NCI-H1436 treated with DMSO at 0.1 percent for 48 hours (cell line): ENCODE measurements at regions not wholly inside any gene's neighbourhood (a gene's known extent, or its start where the extent isn't known, plus 50 kb on each side); places are given as distances from the start of the nearest gene placed in this dataset.

Experiments
- DNase-seq: peaks from one replicate; lab custom pipeline; 2025; lab: John Stamatoyannopoulos, UW

DNA sequence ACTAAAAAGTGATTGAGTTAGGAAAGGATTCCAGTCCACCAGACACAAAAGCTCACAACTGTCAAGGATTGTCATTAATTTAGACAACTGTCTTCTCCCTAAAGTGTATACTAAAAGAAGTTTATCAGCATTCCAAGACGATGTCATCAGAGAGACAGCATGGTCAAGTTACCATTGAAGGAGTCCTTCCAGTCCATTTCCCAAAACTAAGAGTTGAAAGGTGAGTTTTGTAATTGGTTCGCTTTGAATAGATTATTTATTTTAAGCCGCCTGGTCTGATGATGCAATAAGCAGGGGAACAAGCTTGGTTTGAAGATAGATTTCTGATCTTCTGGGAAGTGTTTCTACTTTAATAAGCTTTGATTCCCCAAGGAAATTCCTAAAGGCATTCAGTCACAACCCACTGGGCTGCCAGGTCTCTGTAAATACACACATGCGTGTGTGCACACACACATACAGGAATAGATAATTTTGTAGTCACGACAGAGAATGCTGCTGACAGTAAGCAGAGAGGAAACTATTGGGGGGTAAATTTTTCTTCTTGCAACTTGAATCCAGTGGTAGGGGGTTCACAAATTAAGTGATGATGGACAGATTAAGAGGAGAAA is 234.8 kb downstream of the PIK3R1 start:
- no peak for DNase-seq

DNA sequence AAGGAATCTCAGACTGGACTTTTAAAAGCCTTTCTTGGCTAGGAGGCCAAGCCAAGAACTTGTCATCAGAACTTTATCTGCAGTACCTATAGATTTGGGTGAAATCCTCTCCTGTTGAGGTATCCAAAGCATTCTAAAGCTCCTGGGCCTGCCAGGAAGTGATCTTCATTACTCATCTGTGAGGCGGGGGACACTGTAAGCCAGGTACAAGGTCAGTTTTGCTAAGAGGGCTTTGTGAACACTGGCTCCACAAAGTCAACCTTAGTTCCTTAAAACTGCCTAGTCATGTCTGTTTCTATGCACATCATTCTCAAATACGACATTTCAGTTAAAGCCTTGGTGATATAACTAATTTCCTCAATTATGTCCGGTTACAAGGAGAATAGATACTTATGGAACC is 236.7 kb downstream of the PIK3R1 start:
- DNase-seq, result no peak

DNA sequence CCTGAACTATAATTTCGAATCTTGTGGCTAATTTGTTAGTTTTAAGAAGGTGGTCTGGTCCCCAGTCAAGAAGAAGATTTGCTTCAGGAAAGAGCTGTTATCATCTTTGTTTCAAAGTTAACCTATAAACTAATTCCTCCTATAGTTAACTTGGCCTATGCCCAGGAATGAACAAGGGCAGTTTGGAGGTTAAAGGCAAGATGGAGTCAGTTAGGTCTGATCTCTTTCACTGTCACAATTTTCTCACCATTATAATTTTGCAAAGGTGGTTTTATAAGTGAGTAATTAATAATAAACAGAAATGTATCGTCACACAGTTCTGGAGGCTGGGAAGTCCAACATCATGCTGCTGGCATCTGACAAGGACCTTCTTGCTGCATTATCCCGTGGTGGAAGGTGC is 238.6 kb downstream of the PIK3R1 start:
- DNase-seq, result no peak

DNA sequence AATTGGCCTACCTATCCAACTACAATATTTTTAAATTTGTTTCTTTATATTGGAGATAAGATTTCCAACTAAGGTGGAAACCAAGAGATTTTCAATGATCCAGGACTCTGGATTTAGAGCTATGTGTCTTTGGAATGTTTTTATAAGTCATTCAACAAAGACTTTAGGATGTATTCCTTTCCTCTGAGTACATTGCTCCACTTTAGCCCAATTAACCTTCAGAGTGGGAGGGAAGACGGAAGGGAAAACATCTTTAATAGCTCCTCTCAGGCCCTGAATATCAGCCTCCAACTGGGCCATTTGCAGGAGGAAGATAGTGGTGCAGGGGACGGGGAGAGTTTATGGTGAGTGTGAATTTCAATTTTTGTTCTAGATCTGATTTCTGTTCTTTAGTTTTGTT is 239.2 kb downstream of the PIK3R1 start:
- DNase-seq, result no peak

DNA sequence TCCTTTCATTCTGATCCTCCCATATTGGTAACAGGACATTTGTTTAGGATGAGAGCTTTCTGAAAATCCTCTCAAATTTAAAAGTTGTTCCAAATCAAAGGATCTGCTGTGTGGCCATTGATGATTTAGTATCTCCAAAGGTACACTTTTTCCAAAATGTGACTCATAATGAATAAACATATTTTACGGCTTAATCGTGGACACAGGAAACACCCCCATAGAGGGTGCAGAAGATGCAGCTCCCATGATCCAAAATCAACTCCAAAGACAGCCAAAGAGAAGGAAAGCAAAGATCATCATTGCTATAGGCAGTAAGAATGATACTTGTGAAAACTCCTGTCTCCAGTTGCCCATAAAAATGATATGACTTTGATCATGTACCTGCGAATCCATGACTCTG is 239.7 kb downstream of the PIK3R1 start:
- DNase-seq, result no peak

DNA sequence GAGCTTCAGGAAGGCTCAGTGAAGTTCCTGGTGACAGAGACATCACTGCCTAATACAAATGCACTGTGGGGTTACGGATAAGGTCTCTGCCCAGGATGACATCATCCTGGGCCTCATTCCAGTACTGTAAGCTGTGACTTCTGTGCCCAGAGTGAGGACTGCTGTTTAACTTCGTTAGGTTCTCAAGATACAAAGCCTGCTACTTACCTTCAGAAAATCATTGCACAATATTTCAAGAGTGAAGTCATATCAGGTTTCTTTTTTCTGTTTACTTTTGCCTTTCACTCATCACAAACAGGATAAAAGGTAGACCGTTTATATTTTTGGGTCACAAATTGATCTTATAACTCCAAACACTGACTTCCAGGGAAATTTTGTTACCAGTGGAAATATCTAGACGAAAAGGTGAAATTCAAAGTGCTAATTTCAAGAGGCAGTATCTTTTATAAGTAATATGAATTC is 241.2 kb downstream of the PIK3R1 start:
- DNase-seq, result no peak

DNA sequence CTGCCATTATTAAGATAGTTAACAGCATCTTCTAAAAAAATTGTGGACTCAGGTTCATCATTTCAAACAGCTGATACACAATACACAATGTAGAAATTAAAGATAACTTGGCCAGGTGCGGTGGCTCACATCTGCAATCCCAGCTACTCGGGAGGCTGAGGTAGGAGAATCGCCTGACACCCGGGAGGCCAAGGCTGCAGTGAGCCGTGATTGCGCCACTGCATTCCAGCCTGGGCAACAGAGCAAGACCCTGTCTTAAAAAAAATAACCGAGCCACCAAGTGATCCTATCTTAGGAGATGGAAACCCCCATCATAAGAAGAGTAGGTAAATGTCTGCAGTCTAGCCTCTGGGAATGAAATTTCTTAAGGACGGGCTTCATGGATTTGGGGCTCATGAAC is 241.7 kb downstream of the PIK3R1 start:
- no peak for DNase-seq

DNA sequence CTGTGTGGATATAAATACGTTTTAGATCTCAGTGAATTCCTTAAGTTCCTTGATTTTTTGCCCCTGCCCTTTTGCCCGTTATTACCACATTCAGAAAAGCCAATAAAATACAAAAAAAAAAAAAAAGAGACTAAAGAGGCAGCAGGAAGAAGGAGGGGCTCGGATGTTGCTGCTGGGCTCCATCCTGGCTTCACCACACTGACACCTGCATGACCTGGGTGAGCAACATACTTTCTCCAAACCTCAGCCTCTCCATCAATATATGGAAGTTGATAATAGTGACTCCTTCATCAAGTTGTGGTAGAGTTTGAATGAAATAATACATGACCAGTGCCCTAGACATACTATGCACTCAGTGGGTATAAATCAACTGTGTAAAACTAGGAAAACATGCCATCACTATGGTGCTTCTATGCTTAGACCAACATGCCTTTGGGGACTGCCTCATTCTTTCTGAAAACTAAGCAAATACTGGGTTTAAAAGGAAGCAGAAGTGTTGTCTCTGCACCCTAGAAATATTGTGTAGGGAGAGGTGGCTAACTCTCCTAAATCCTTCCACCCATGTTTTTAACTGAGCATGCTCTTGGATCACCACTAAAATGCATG is 243.0 kb downstream of the PIK3R1 start:
- DNase-seq, result no peak

DNA sequence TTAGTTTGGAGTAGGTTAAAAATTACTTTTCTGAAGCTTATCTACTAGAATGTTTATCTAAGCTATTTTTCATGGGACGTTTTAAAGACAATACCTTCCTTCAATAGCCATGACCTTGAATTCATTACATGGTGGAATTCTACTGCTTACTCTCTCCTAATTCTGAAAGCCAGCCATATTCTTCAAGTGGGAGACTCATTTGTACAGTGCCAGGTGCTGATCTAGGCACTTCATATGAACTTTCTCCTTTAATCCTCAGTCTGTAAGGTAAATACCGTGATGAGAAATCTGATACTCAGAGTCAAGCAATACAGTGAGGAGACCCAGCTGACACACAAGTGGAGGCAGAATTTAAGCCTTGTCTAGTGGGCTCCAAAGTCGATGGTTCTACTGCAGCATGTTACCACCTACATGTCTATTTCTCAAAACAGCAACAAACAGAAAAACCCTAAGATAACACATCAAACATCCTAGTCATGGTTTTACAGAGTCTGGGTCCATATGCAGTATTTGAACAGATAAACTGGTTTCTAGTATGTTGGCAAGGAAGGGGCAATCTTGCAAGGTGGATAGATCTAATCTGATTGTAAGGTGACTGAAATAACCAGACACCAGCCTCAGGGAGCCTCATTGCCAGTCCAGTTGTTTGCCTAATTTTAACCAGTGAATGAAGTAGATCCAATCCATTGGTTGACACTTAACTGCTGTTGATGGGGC is 243.7 kb downstream of the PIK3R1 start:
- DNase-seq, result no peak

DNA sequence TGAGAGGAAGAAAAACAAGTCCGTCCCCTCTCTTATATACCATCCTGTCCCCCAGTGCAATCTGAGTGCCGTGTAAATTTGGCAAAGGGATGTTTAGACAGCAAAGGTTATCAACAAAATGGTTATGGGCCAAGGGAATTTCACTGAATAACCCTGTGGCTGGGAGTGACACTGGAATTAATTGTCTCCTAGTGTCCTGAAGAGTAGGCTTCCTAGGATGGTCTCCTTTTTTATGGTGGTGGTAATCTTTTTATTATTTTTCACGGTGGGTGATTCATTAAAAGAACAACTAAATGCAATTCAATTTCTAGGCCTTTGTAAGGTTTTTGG is 244.2 kb downstream of the PIK3R1 start:
- no peak for DNase-seq

DNA sequence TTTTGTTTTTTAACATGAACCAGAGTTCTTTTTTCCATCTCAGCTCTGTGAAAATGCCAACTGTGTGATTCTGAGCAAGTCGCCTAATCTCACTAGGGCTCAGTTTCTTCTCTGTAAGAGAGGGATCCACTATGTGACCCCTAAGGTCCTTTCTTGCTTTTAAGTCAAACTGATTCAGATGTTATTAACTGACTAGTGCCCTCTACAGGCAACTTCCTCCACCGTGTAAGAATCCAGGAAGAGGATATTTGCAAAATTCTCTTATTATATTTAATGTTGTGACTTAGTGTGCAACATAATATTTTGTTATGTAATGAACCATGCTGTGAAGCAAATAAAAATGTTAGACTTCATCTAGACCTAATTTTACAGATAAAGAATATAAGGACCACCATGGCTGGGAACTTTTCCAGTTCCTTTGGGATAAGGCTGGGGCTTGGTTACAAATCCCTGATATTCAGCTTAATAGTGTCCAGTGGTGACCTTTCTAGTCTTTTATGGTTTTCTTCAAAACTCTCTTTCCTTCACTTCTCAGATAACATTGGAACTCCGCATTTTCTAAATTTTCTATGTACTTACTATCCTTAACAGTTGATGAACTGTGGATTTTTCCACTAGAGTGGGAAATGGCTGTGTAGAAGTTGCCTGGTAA is 244.7 kb downstream of the PIK3R1 start:
- no peak for DNase-seq

DNA sequence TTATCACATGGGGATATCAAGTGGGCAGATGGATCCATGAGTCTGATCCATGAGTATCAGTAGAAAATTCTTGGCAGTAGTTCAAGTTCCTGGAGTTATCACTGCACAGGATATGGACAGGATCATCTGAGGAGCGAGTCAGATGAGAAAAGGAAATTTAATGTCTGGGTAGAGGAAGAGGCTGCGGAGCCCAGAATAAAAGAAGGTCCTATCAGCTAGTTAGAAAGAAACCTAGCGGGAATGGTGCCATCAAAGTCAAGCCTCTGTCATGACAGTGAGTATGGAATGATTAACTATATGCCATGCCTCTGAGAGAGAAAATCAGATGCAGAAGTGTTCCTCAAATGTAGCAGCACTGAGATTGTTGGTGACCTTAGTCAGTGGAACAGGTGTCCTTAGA is 248.1 kb downstream of the PIK3R1 start:
- no peak for DNase-seq

DNA sequence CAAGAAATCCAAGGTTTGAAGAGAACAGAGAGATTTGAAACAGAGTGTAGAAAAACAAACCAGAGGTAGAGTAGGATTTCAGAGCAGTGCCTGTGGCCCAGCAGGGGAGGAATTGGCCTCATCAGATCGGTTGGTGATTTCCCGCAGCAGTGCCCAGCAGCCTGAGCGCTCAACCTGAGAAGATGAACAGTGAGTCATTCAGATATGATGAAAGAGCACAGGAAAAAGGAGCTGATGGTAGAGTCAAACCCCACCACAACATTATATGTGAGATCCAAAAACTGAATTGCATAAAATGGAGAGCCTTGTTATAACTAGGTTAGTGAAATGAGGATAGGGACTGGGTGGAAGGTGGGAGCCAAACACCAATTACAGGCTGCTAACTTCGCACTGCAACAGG is 248.9 kb downstream of the PIK3R1 start:
- no peak for DNase-seq

DNA sequence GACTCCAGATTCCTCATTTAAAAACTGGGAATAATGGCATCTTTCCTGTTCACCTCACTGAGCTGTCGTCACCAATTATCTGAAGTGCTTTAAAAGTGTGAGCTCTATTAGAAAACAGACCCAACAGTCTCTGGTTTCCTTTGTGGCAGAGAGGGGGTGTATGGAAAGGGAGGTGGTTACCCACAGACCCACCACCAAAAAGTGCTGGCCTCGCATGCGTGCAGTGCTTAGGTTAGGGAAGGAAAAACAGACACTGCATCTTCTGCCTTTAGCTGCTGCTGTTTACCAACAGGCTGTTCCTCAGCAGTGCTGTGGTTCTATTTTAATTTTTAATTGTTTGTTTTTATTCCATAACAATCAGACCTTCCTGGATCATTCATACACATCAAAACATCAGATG is 249.6 kb downstream of the PIK3R1 start:
- DNase-seq, result no peak

DNA sequence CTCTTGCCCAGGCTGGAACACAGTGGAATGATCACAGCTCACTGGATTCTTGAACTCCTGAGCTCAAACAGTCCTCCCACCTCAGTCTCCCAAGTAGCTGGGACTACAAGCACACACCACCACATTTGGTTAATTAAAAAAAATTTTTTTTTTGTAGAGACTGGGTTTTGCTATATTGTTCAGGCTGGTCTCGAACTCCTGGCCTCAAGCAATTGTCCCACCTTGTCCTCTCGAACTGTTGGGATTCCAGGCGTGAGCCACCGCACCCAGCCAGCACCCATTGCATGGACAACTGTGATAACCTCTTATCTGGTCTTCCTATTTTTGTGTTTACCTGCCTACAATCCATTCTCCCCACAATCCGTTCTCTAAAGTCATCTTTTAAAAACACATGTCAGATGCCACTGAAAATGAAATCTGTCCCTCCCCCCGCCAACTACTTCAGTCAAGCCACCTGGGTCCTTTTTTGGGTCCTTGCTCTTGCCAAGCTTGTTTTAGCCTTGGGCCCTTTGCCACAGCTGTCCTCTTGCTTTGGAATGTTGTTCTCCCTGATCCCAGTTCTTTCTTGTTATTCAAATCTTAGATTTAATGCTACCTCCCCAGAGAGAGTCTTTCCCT is 250.5 kb downstream of the PIK3R1 start:
- DNase-seq, result no peak

DNA sequence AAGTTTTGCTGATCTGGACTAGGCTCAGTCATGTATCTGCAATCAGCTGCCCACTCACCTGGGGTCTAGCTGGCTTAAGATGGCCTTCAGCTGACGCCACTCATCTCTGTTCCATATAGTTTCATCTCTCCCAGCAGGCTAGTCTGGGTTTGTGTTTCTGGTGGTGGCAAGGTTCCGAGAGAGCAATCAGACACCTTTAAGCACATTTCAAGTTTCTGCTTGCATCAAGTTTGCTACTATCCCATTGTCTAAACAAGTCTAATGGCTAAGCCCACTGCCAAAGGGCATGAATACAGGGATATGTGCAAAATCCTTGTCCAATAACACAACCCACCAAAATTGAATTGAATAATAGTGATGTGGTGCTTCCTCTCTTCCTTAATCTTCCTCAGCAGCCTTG is 251.7 kb downstream of the PIK3R1 start:
- DNase-seq, result no peak

DNA sequence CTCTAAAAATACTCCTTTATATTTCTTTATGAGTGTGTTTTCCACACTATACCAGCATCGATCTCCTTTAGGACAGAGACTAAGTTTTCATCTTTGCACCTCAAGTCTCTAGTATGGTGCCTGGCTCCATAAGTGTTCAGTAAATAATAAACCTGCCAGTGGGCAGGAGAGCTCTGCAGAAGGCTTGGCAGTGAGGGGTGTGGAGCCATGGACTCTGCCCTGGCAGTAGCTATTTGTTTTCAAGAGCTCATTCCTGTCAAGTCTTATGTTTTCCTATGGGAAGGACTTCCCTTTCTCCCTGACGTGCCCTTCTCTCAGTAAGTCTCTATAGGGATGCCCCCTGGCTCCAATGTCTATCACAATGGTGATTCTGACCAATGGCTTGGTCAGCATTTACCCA is 252.2 kb downstream of the PIK3R1 start:
- no peak for DNase-seq

DNA sequence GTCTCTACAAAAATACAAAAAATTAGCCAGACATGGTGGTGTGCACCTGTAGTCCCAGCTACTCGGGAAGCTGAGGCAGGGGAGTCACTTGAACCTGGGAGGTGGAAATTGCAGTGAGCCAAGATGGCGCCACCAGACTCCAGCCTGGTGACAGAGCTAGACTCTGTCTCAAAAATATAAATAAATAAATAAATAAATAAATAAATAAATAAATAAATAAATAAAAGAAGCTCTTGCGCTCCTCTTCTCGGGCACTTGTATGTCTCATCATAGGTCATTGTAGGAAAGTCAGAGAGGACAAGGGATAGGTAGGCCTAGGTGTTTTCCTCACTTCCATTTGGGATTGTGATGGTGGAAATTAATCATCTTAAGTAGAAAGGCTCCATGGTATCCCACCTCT is 252.8 kb downstream of the PIK3R1 start:
- no peak for DNase-seq

DNA sequence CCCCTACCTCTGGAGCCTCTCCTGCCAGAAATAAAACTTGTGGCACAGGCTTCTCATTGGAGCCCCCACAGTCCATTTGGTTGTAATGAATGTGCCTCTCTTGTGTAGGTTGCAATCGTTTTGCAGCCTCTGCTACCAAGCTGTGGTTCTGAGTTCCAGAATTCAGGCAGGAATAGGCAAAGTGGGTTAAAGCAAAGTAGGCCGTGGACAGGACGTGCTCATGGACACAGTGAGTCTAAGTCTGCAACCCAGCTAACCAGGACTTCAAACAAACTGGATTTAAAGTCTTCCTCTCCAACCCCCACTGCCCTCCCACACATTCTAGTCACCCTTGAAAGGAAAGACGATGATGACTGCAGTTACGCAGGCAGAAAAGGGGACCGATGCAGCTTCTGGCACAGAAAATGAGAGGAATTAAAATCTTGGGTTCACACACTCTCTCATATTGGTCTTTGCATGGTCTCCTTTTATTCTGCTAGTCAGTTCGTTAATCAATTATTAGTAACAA is 260.0 kb downstream of the PIK3R1 start:
- DNase-seq, result no peak

DNA sequence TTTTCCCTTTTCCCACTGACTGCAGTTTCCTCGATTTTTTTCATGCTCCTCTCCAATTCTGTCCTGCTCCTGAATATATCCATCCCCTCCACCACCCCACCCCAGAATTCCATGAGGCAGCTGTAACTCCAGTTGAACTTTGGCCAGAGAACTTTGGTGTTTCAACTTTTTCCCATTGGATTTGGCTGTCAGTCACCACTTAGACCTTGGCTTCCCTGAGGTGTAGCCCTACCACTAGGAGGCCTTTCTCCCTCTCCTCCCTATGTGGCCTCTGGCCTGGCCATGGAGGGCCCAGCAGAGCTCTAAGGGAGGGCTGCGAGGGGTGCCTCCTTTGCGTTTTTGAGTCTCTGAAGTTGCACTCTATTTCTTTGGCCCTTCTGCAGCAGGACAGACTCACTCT is 261.3 kb downstream of the PIK3R1 start:
- DNase-seq, result no peak

DNA sequence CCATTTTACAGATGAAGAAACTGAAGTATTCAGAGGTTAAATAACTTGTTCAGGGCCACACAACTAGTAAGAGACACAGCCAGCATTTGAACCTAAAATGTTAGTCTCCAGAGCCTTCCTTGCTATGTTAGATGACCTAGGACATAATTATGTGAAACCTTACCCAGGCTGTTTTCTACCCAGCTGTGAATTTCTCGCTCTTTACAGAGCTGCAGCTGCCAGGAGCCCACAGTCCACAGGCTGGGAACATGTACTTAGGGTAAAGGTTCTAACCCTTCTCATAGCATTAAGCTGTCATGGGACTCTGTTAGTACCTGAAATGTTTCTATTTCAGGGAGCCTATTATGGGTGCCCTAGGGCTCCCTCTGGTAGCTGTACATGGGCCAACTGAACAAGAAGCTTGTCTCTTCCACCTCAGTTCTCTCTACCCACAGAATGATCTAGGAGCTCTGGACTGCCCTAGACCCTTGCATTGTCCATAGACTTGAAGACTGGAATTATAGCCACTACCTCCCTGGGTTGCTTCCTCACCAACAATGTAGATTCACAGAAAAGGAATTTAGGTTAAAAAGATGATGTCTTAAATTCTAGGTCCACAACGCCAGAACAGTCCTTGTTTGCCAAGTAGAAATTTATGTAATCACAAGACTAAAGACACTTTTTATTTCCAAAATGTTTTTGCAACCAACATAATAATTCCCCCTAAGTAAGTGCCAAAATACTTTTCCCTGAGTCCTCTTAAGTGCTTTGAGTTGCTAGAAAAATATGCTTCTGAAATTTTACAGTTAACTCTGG is 262.9 kb downstream of the PIK3R1 start:
- DNase-seq, result no peak

DNA sequence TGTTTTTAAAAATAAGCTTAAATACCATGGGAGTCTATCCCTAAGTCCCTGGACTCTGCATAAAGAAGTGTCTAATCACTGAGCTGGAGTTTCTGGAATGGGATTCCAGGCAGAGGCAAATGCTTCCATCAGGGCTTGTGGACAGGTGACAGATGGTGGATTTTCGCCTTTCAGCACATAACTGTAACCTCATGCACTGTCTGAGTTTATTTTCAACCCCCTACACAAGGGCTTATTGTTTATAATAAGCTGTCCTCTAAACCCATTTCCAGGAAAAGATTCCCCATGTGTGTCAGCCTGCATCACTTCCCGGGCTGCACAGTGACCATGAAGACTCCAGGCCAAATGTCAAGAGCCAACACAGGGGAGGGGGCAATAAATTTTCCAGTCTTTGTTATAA is 264.0 kb downstream of the PIK3R1 start:
- no peak for DNase-seq
